ENCODE measurements at regions not wholly inside any gene's neighbourhood (a gene's known extent, or its start where the extent isn't known, plus 50 kb on each side); places are given as distances from the start of the nearest gene placed in this dataset.

- DNase-seq = no peak
Measured at GRCh38 chr13:37357548-37357947, 241.0 kb downstream of the POSTN start.

- no peak for DNase-seq
Measured at GRCh38 chr13:37353911-37354310, 244.7 kb downstream of the POSTN start.

GRCh38 chr13:37351211-37351610 is 245.7 kb upstream of the CSNK1A1L start:
- no peak for DNase-seq

DNA sequence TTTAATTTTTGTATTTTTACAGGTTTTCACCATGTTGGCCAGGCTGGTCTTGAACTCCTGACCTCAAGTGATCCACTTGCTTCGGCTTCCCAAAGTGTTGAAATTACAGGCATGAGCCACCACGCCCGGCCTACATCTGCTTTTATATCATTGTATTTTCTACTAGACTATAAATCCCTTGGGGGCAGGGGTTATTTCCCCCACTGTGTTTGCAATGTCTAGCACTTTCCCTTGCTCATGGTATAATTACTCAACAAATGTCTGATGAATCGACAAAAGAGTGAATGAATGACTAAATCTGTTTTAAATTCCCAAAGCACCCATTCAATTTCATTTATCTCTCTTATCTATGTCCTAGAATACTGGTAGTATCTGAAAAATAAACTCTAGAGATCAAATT is 244.5 kb upstream of the CSNK1A1L start:
- no peak for DNase-seq

DNA sequence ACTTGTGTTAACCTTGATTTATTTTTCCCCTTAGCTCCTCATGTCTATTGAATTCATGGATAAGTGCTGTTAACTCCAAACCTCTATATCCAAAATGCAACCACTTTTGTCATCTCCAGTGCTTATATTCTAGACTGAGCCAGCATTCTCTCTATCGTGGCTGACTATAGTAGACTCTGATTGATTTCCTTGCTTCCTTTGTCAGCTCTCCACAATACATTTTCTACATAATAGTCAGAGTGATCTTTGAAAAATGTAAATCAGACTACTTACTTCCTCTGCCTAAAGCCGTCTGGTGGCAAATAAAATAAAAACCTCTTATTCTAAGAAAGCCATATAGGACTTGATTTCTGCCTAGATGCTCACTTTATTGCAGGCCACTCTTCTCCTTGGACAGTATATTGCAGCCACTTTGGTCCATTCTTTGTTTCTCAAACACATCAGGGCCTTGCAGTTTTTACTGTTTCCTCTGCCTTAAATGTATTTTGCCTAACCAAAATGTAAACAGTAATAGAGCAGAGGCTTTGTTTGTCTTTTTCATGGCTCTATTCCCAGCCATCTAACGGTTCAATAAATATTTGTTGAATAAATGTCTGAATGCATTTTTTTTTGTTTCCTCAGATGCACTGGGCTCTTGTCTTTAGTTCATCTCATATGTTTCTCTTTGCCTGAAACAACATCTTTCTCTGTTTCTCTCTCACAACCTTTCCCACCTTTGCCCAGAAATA is 243.6 kb upstream of the CSNK1A1L start:
- DNase-seq = peak in 1 of 3 experiments; percentile 45

- DNase-seq = no peak
Measured at GRCh38 chr13:37345869-37346268, 240.4 kb upstream of the CSNK1A1L start.

- DNase-seq = no peak
Measured at GRCh38 chr13:37345391-37345790, 239.9 kb upstream of the CSNK1A1L start.

DNA sequence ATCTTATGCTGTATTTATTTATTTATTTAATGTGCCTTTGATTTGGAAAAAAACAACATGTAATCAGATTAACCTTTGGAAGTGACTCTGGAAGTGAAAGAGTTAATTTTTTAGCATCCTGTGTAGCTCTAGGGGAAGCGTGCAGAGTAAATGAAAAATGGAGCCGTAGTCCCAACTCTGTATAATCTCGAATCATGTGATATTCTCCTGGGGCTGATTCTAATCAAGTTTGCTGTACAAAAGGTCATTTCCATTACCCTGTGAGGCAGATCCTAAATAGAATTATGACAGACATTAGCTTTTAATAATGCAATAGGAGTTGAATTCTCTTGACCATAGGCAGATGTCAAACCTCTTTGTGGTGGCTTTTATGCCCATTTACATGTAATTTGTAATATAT is 238.6 kb upstream of the CSNK1A1L start:
- no peak for DNase-seq

- peak in 1 of 3 experiments; percentile 43 for DNase-seq
Measured at GRCh38 chr13:37342205-37342604, 236.7 kb upstream of the CSNK1A1L start.

GRCh38 chr13:37340901-37341670 is 235.6 kb upstream of the CSNK1A1L start:
- no peak for DNase-seq

DNA sequence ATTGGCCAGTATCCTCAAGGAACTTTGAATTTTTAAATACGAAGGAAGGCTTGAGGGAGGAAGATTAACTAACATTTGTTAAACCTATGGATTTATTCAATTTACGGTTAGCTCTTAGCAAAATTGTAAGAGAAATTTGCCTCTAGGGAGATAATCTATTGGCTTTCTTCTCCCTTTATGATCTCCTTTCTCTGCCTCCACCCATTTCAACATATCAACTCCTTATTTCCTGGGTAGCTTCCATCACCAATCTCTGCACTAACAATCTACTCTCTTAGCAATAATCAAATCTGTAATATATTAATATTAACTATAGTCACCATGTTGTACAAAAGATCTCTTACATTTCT is 233.9 kb upstream of the CSNK1A1L start:
- DNase-seq = no peak

DNA sequence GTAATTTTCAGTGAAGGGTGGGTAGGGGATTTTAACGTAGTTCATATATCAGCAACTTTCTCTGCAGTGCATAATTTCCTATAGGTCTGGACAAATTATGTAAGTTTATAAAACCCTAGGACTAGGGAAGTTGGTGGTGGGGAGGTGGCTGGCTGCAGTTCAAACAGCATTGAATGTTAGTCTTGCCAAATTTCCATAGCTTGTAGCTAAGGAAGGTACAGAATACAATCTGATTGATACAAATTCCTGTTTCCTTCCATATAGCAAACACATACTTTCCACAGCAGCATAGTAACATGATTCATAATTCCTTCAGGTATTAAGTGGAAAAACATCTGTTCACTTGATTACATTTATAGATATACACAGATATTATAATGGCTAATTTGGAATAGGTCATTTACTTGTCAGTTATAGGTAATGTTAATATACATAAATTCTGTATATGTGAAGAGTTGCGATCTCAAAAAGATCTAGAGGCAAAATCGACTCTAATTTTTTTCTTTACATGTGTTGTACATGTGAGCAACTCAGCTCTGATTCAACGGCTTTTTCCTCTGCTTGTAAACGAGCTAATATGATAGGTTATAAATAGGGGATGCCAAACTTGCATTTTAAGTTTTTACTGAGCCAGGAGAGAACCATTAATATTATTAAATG is 233.4 kb upstream of the CSNK1A1L start:
- DNase-seq = no peak

DNA sequence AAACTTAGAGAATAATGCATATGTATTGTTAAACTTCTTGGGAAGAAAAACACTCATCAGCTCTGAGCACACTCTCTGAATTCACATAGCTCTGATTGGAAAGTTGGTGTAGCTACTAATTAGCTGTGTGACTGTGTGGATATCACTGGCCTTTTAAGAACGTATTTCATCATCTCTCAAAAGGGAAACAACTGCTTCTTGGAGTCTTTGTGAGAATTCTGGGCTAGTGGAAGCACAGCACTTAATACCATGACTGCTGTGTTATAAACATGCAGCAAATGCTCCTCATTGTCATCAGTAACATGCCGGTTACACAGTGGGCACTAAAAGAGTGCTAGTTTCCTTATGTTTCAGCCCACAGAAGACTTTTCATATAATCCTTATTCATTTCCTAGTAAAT is 220.9 kb upstream of the CSNK1A1L start:
- peak in 1 of 3 experiments; percentile 9 for DNase-seq

DNA sequence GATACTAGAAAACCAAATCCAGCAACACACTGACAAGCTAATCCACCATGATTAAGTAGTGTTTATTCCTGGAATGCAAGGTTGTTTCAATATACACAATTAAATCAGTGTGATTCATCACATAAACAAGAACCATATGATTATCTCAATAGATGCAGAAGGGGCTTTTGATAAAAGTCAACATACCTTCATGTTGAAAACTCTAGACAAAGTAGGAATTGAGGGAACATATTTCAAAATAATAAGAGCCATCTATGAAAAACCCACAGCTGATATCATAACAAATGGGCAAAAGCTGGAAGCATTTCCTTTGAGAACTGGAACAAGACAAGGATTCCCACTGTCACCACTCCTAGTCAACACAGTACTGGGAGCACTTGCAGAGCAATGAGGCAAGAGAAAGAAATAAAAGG is 213.6 kb upstream of the CSNK1A1L start:
- no peak for DNase-seq

DNA sequence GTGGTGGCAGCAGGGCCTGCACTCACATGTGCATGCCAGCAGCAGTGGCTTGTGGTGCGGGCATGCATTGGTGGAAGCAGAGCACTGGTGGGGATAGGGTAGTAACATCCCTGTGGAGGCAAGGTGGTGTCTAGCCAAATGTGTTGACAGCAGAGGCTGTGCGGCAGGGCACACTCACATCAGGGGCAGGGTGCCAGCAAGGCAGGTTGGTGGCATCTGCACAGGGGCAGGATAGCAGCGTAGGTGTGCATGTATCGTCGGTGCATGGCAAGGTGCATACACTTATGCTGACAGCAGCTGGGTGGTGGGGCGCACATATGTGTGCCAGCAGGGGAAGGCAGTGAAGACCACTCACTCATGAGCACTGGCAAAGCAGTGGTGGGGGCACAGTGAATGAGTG is 211.5 kb upstream of the CSNK1A1L start:
- DNase-seq = no peak

- DNase-seq = no peak
Measured at GRCh38 chr13:37313372-37313771, 207.9 kb upstream of the CSNK1A1L start.

- DNase-seq = no peak
Measured at GRCh38 chr13:37306778-37307544, 201.5 kb upstream of the CSNK1A1L start.

DNA sequence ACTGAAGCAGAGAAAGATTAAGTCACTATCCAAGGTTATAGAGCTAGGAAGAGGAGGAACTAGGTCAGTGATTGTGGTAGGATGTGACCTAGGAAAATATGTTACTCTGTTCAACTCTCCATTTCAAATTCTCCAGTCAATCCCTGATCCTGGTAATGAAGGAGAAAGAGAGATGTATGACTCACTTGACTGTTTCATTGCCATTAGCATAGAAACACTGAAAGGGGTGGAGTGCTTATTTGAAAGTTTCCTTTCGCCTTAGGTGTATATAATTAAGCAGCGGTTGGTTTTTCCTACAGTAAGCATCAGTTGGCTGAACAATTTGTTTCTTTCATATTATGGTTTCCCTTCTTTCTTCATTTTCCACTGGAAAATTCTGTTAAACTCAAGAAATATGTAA is 198.1 kb upstream of the CSNK1A1L start:
- no peak for DNase-seq

DNA sequence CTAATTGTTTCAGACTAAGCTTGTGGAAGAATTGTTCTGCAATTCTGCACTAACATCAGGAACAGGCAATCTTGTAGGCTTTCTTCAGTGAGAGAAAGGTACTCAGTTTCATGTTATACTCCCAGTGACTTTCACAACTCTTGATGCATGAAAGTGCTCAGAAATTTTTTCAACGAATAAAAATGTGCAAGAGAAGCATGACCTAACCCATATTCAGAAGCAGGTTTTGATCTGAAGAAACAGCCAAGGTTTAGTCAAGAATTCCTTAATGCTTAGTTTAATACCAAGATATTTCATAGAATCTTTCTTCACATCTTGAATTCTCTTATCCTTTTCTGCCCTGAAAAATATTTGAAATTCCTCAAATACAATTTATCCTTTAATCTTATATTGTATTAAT is 197.2 kb upstream of the CSNK1A1L start:
- DNase-seq = no peak

GRCh38 chr13:37295573-37295972 is 190.1 kb upstream of the CSNK1A1L start:
- no peak for DNase-seq

DNA sequence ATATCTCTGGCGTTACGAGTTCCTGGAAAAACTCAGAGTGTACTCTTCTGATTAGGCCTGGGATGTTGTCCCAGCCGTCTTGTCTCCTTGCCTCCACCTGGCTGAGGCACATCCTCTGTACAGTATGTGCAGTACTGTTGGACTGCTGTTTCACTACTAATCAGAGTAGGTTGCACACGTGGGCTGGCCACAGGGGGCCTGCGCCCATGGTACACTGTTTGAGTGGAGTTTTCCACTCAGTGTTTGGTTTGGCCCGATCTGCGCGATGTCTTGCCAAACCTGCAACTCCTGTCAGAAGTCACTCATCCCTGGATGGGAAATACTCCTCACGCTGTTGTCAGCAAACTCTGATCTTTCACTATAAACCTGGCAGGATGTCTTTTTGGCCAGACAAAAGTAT is 189.6 kb upstream of the CSNK1A1L start:
- no peak for DNase-seq

DNA sequence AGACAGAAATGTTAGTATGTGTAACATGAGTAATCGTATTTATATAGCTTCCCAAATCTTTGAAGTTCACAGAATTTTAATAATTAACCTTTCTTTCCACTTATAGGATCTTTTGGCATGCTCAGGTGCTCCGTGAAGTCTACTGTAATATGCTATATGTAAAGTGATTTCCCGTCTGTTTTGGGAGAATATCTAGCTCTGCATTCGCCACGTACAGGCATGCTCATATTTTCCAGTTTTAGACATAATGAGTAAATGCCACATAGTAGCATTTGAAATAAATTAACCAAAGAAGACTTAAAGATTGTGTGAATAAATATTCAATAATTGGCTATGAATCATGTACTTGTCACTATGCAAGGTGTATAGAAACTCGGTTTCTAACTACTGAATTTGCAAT is 189.0 kb upstream of the CSNK1A1L start:
- DNase-seq = no peak

DNA sequence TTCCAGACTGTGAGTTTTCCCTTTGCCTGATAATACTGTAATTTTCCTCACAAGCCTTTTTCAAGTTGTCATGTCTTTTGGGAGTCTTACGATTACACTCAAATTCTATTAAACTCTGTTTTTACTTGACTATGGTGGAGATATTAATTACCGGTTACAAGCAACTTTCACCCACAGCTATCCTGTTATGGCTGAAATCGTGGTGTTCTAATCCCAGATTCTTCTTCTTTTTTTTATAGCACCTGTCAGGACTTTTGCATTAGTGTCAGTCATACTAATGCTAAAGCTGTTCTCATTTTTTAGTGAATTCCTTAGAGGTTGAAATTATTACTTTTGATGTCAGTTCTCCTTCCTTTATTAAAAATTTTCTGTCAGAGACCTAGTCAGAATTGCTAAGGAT is 187.8 kb upstream of the CSNK1A1L start:
- no peak for DNase-seq

Data from NCI-H1417 (cell line).